ENCODE measurements at regions not wholly inside any gene's neighbourhood (a gene's known extent, or its start where the extent isn't known, plus 50 kb on each side); places are given as distances from the start of the nearest gene placed in this dataset.
A peak's percentile ranks its signal among the peaks of the same experiment; 100 is the strongest.

DNA sequence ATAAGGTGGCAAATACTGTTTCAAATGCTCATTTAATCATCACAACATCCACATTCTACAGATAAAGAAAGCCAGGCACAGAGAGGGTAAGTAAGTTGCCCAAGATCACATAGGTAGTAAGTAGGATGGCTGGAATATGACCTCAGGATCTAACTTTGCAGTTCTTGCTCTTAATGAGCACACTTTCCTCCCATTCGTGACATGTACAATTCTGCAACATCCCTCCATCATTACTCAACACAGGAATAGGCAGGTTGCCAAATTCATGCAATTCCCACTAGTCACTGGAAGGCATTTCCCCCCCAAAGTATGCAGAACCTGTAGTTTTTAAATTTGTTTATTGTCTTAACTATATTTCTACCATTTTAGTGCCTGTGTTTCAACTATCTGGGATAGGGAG, 109.2 kb downstream of the OLFM4 start:
- peak; percentile 50 for DNase-seq (ENCODE audit: low read depth)
- H3K36me3 ChIP-seq (ENCODE audit: control insufficient read depth, insufficient read depth, low read length), result no peaks in the 10 kb centered on the region
- H3K4me3 ChIP-seq (ENCODE audit: low read depth, low read length), result no peak overlapping the region
- TF ChIP-seq, protein P1, sequence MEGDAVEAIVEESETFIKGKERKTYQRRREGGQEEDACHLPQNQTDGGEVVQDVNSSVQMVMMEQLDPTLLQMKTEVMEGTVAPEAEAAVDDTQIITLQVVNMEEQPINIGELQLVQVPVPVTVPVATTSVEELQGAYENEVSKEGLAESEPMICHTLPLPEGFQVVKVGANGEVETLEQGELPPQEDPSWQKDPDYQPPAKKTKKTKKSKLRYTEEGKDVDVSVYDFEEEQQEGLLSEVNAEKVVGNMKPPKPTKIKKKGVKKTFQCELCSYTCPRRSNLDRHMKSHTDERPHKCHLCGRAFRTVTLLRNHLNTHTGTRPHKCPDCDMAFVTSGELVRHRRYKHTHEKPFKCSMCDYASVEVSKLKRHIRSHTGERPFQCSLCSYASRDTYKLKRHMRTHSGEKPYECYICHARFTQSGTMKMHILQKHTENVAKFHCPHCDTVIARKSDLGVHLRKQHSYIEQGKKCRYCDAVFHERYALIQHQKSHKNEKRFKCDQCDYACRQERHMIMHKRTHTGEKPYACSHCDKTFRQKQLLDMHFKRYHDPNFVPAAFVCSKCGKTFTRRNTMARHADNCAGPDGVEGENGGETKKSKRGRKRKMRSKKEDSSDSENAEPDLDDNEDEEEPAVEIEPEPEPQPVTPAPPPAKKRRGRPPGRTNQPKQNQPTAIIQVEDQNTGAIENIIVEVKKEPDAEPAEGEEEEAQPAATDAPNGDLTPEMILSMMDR (IDR thresholded peaks at IDR 0.05; ENCODE audit: insufficient read depth, low read length, severe bottlenecking), result no peak
- no peak for FAIRE-seq
- H3K27me3 ChIP-seq (ENCODE audit: control insufficient read depth, insufficient read depth, low read length), result no peaks in the 10 kb centered on the region

DNA sequence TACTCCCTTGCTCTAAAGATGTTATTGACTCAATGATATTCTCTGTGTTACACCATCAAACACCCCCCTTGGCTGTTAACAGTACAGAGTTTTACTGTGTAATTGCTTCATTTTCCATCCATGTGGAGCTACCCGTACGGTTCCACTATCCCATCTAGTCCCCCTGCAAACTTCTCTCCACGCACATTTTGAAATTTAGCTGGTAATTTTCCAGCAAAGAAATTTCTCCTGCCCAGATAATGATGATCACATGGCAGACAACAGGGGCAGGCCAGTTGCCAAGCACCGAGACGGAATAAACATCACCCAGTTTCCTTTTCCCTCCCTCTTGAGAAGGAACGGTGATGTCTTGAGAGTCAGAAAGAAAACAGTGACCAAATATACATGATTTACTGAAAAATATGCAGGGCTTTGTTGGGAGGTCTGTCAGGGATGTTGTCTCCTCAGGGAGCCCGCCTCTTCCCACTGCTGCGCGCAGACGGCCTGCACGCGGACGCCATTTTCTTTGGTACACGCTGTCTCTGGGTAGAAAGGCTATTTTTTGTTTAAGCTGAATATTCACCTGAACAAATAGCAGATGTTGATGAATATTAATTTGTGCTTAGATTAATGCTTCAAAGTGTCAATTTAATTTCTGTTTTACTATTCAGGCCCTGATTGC, 109.9 kb downstream of the OLFM4 start:
- no peak for DNase-seq (ENCODE audit: low read depth)
- FAIRE-seq, result no peak
- H3K27me3 ChIP-seq (ENCODE audit: control insufficient read depth, insufficient read depth, low read length), result no peaks in the 10 kb centered on the region
- no peaks in the 10 kb centered on the region for H3K36me3 ChIP-seq (ENCODE audit: control insufficient read depth, insufficient read depth, low read length)
- no peak overlapping the region for H3K4me3 ChIP-seq (ENCODE audit: low read depth, low read length)
- TF ChIP-seq, protein P1 (IDR thresholded peaks at IDR 0.05; ENCODE audit: insufficient read depth, low read length, severe bottlenecking), result no peak

DNA sequence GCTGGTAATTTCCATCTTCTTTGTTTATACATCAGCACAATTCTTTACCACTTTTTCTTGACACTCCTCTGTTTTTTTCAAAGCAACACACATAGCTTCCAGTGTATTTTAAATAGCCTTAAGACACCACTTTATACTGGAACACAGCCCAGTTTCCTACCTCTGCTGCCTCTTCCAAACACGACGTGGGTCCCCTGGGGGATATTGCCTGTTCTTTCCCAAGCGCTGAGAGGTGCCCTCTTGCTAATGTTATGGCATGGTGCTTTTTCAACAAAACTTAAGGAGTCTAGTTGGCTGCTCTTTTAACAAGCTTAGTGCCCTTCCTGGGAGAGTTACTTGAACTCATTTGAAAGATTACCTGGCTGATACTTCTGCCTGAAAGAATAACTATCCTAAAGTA, 112.7 kb downstream of the OLFM4 start:
- no peaks in the 10 kb centered on the region for H3K27me3 ChIP-seq (ENCODE audit: control insufficient read depth, insufficient read depth, low read length)
- FAIRE-seq, result no peak
- no peak overlapping the region for H3K4me3 ChIP-seq (ENCODE audit: low read depth, low read length)
- TF ChIP-seq, protein P1 (IDR thresholded peaks at IDR 0.05; ENCODE audit: insufficient read depth, low read length, severe bottlenecking), result no peak
- no peak for DNase-seq (ENCODE audit: low read depth)
- H3K36me3 ChIP-seq (ENCODE audit: control insufficient read depth, insufficient read depth, low read length), result no peaks in the 10 kb centered on the region

DNA sequence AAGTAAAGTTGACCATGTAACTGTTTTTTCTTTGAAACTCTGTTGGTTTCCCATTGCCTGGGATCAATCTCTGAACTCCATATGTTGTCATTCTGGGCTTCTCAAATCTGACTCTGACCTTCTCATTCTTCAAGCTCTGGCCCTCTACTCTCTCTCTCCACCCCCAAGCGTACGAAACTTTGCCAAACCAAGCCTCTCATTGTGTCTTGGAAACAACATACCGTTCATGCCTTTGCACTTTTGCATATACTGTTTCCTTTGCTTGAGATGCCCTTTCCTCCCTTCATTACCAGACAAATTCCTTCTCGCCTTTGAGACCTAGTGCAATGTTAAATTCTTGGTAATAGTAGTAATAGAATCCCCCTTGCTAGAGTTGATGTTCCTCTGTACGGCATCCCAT, 113.7 kb downstream of the OLFM4 start:
- no peak for FAIRE-seq
- no peaks in the 10 kb centered on the region for H3K36me3 ChIP-seq (ENCODE audit: control insufficient read depth, insufficient read depth, low read length)
- no peaks in the 10 kb centered on the region for H3K27me3 ChIP-seq (ENCODE audit: control insufficient read depth, insufficient read depth, low read length)
- TF ChIP-seq, protein P1 (IDR thresholded peaks at IDR 0.05; ENCODE audit: insufficient read depth, low read length, severe bottlenecking), result no peak
- DNase-seq (ENCODE audit: low read depth), result no peak
- no peak overlapping the region for H3K4me3 ChIP-seq (ENCODE audit: low read depth, low read length)

DNA sequence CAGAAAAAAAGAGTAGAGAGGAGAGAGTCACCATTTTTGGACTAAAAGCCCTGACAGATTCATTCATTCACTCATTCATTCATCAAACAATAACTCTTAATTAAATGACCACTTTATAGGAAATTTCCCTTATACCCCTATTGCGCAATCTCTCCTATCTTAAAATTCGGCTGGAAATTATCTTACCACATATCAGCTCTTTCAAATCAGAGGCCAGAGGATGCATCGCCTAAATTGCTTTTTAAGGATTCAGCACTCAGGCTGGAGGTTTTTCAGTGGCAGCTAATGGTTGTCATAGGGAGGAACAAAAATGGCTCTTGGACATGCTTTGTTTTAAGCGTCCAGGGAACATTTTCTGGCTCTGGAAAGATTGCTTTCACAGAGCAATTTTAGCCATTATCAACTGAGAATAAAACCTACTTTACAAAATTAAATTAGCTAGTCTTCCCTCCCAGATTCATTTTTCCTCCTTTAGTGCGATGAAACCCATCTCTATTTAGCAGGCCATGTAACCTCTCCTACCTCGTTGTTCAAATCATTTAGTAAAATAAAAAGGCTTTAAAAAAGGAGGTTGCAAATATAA, 115.2 kb downstream of the OLFM4 start:
- Histone ChIP-seq H3K27me3 (ENCODE audit: control insufficient read depth, insufficient read depth, low read length) (no peaks in the 10 kb centered on the region), H3K4me3 (ENCODE audit: low read depth, low read length) (no peak overlapping the region), H3K36me3 (ENCODE audit: control insufficient read depth, insufficient read depth, low read length) (no peaks in the 10 kb centered on the region)
- DNase-seq (ENCODE audit: low read depth) (no peak), FAIRE-seq (no peak)
- TF ChIP-seq, protein P1 (IDR thresholded peaks at IDR 0.05; ENCODE audit: insufficient read depth, low read length, severe bottlenecking), result no peak

DNA sequence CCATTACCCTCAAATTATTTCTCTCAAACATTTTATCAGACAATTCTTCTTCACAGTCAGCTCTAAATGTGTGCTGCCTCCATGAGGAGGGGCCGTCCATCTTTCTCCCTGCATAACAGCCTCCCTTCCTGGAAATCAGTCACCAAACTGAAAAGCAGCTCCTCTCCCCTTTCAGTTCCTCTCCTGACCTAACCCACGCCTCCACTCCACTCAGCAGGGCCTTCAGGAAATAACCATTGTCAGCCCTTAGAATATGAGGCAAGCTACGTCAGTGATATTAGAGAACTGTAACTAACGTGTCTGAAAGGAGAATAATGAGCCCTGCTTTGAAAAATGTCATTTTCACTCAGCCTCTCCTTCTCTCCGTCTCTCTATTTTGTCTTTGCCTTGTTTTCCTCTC, 116.2 kb downstream of the OLFM4 start:
- H3K27me3 ChIP-seq (ENCODE audit: control insufficient read depth, insufficient read depth, low read length), result no peaks in the 10 kb centered on the region
- TF ChIP-seq, protein P1 (IDR thresholded peaks at IDR 0.05; ENCODE audit: insufficient read depth, low read length, severe bottlenecking), result no peak
- FAIRE-seq (peak; percentile 72), DNase-seq (ENCODE audit: low read depth) (no peak)
- H3K4me3 ChIP-seq (ENCODE audit: low read depth, low read length), result no peak overlapping the region
- no peaks in the 10 kb centered on the region for H3K36me3 ChIP-seq (ENCODE audit: control insufficient read depth, insufficient read depth, low read length)

Data from bronchial epithelial cell (primary cell).